GM19025 (cell line): ENCODE measurements at regions not wholly inside any gene's neighbourhood (a gene's known extent, or its start where the extent isn't known, plus 50 kb on each side); places are given as distances from the start of the nearest gene placed in this dataset.
"Not testable (repeated sequence)": the region's sequence is repeated elsewhere in the genome, so short reads cannot be mapped to it uniquely, and the experiment has no call there.

Experiments
- ATAC-seq: cut with Tn5 transposase; IDR thresholded peaks from one replicate; pipeline ENCODE4 v1.9.1; 2021; ENCODE audit warnings: mild to moderate bottlenecking, low read depth, moderate library complexity; ENCODE audit not compliant: unreplicated experiment

DNA sequence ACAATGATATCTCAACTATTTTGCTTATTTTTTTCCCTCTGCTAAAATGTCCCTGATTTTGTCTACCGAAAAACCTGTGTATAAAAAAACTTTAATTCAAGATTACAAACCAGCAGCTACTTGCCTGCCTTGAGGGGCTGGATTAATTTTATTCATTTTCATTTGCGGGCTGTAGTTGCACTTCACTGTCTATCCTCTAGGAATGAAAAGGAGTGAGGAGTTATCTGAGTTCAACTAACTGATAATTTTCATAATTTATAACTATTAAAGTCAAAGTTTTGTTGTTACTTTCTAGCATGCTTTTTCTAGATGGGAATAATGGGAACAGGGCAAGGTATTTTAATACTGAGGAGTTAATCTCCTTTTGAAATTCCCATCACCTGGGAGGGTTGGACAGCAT is 50.3 kb upstream of the AGTPBP1 start:
- ATAC-seq = not testable (repeated sequence)

GRCh38 chr9:85802978-85803695 is 61.4 kb upstream of the AGTPBP1 start:
- ATAC-seq = not testable (repeated sequence)

GRCh38 chr9:85804847-85805133 is 63.0 kb upstream of the AGTPBP1 start:
- not testable (repeated sequence) for ATAC-seq

DNA sequence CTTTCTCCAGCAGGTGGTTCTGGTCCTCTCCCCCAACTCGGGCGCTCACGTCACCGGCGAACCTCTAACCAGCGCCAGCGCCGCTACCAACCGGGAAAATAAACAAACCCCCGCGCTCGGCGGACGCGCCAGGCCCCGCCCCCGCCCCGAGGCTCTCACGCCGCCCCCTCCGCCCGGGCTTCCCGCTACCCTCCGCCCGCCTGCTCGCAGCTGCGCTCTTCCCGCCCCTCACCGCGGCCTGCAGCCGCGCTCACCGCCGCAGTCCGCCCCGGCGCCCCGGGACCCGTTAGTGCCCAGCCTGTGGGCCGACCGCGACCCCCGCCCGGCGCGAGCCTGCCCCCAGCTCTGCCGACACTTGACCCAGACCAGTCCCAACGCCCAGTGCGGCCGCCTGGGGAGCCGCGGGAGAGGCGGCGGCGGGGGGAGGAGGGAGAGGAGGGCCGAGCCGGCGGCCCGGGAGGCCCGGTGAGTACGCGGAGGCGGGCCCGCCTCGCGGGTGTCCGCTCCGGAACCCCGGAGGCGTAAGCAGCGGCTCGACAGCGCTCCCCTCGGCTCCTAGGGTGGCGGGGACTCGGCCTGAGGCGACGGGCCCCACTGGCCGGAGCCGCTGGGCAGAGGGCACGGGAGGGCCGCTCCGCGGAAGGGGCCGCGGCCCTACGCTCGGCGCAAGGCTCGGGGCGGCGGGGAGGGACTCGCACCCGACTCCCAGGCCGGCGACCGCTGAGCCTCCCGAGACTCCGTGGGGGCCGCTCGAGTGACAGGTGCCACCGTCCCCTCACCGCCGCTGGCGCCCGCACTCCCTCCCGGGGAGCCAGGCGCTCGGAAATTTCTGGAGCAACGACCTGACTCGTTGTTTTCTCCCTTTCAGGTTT is 63.6 kb upstream of the AGTPBP1 start:
- peak; percentile 68 for ATAC-seq

- ATAC-seq = not testable (repeated sequence)
Observed at GRCh38 chr9:85808329-85808728, 66.6 kb upstream of the AGTPBP1 start.

DNA sequence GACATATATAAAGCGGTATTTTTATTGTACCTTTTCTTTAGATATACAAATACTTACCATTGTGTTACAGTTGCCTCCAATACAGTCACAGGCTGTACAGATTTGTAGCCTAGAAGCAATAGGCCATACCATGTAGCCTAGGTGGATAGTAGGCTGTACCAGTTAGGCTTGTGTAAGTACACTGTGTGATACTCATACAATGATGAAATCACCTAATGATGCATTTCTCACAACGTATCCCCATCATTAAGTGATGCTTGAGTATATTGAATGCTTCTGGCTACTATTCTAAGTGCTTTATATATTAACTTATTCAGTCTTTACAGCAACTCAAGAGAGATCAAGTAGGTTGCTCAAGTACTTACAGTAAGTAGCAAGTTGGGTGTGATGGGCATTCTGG is 71.6 kb upstream of the AGTPBP1 start:
- not testable (repeated sequence) for ATAC-seq

DNA sequence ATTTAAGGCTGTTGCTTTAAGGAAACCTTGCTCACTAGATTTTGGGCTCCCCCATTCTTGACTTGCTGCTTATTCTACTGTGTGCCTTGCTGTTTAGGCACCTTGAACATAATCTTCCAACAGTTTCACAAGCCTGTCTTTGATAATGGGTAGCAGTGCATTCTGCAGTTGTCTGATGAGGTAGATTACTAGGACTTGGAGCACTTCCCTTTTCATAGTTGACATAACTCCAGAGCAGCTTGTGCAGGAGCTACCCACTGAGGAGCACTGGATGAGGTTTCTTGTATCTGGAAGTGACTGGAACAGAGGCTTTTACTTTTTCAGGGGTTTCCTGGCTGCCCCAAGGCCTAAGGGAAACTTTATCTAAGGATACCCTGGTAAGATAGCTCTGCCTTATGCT is 73.0 kb upstream of the AGTPBP1 start:
- not testable (repeated sequence) for ATAC-seq

DNA sequence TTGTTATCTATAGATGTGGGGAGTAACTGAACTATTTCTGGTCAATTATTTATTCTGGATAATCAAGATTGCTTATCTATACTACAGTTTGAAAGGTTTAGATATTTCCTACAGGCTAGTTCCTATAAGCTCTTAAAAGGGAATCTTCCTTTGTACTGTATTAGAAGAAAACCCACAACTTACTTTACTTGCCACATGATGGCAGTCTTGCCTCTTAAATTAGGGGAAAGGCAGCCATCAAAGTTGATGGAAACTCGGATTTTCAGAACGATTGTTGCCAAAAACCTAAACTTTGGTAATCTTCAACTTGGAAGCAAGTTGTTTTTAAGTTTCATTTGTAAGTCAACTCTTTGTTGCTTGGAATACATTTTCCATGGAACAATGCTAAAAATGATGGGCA is 77.2 kb upstream of the AGTPBP1 start:
- not testable (repeated sequence) for ATAC-seq

DNA sequence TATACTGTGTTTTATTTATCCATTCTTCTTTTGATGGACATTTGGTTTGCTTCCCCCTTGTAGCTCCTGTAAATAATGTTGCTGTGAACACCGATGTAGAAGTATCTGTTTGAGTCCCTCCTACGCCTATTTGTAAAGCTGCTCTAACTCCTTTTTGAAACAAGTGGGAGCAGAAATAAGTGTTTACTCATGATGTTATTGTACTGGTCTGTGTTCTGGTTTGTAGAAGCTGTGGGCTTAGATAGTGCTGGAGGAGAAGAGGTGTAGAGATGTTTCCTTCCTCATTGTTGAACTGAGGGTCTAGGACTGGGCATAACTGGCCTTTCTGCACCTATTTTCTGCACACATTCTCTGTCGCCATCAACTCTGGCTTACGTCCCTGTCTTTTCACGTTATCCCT is 78.8 kb upstream of the AGTPBP1 start:
- not testable (repeated sequence) for ATAC-seq

GRCh38 chr9:85824949-85825348 is 83.2 kb upstream of the AGTPBP1 start:
- not testable (repeated sequence) for ATAC-seq

GRCh38 chr9:85834591-85834990 is 92.8 kb upstream of the AGTPBP1 start:
- ATAC-seq = not testable (repeated sequence)

GRCh38 chr9:85843949-85844348 is 97.0 kb upstream of the NAA35 start:
- not testable (repeated sequence) for ATAC-seq

DNA sequence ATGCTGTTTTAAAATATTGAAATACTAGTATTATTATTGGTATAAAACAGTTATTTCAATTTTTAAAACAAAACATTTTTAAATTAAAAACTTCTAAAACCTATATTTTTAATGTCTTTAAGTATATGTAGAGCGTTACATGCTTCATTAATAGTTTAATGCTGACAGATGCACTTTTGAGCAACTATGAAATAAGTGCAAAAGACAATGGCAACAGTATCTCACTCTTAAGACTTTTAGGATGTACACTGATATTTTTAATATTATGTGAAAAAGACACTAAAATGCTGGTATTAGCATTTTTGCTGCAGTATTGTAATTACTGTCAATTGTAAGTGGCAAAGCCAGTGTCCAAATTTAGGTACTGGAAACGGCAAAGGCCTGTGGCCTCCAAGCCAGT is 93.2 kb upstream of the NAA35 start:
- ATAC-seq = not testable (repeated sequence)

- ATAC-seq = no peak
Observed at GRCh38 chr9:85858056-85858750, 82.7 kb upstream of the NAA35 start.

DNA sequence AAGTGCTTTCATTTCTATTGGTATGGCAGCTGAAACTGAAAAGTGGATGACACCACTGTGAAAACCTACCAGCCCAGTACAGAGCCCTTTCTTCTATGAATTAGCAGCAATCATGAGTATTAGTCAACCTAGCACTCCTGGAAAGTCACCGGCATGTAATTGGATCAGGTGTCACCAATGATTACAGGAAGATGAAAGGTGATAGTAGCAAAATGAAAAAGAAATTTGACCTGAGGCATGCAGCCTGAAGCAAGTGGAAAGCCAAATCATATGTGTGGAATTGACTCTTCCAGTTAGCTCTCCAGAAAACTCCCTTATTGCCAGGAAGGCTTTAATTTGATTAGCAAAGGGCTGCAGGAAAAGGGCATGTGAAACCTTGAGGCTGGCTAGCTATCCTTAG is 81.2 kb upstream of the NAA35 start:
- no peak for ATAC-seq

GRCh38 chr9:85861882-85862281 is 79.1 kb upstream of the NAA35 start:
- not testable (repeated sequence) for ATAC-seq

- no peak for ATAC-seq
Observed at GRCh38 chr9:85863875-85864274, 77.1 kb upstream of the NAA35 start.

GRCh38 chr9:85871008-85871407 is 69.9 kb upstream of the NAA35 start:
- ATAC-seq = no peak

DNA sequence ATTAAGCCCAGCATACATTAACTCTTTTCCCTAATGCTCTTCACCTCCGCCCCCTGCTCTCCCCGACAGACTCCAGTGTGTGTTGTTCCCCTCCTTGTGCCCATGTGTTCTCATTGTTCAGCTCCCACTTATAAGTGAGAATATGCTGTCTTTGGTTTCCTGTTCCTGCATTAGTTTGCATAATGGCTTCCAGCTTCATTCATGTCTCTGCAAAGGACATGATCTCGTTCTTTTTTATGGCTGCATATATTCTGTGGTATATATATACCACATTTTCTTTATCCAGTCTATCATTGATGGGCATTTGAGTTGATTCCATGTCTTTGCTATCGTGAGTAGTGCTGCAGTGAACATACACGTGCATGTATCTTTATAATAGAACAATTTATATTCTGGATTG is 69.3 kb upstream of the NAA35 start:
- ATAC-seq = not testable (repeated sequence)

DNA sequence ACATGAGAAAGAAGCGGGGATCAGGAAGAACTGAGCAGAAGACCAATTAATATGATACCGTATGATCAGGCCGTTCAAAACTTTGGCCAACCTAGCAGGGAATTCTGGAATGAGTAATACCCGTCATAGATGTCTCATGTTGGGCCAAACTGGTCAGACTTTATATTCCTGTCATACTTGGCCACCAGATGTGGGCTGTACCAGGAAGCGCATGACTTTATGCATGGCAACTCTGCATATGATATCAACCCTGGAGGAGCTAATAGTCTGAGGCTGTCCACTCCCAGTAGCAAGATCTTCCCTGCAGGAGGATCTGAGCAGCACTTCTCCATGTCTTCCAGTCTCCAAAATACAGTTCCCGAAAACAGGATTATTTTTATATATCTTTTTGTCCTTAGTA is 68.5 kb upstream of the NAA35 start:
- ATAC-seq = no peak

- ATAC-seq = no peak
Observed at GRCh38 chr9:85876628-85877027, 64.3 kb upstream of the NAA35 start.
